ENCODE measurements at regions not wholly inside any gene's neighbourhood (a gene's known extent, or its start where the extent isn't known, plus 50 kb on each side); places are given as distances from the start of the nearest gene placed in this dataset.

DNA sequence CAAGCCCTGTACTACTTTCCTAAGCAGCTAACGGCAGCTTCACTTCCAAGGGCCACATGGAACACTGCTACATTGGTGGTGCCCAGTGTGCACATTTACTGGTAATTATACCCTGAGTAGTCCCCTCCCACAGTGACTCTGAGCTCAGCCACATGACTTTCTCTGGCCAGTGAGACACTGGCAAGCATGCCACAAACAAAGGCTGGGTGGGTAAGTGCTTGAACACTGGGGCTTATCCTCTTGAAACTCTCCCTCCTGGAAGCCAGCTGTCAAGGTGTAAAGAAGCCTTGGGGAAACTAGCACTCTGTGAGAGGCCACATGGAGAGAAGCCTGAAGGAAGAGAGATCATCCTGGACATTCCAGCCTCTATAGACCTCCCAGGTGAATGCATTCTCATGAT lies 54.4 kb upstream of the DRD2 start:
- Histone ChIP-seq H3K36me3 (no peaks in the 10 kb centered on the region), H3K27ac (no peak overlapping the region), H3K4me3 (no peak overlapping the region), H3K9me3 (no peaks in the 10 kb centered on the region), H3K27me3 (no peaks in the 10 kb centered on the region), H3K4me1 (peaks cover 10% of the 10 kb centered on the region)
- intact Hi-C loops (cut with DNase I) = no loop called here
- peak in 1 of 2 donors; percentile 56 for DNase-seq (ENCODE audit: extremely low spot score in 2 of 2)
- TF ChIP-seq, protein P1, sequence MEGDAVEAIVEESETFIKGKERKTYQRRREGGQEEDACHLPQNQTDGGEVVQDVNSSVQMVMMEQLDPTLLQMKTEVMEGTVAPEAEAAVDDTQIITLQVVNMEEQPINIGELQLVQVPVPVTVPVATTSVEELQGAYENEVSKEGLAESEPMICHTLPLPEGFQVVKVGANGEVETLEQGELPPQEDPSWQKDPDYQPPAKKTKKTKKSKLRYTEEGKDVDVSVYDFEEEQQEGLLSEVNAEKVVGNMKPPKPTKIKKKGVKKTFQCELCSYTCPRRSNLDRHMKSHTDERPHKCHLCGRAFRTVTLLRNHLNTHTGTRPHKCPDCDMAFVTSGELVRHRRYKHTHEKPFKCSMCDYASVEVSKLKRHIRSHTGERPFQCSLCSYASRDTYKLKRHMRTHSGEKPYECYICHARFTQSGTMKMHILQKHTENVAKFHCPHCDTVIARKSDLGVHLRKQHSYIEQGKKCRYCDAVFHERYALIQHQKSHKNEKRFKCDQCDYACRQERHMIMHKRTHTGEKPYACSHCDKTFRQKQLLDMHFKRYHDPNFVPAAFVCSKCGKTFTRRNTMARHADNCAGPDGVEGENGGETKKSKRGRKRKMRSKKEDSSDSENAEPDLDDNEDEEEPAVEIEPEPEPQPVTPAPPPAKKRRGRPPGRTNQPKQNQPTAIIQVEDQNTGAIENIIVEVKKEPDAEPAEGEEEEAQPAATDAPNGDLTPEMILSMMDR (IDR thresholded peaks at IDR 0.05) = no peak
- TF ChIP-seq POLR2A (IDR thresholded peaks at IDR 0.05) (no peak), POLR2AphosphoS5 (IDR thresholded peaks at IDR 0.05; ENCODE audit: insufficient read depth in 1 of 2, low read depth in 1 of 2) (no peak)

DNA sequence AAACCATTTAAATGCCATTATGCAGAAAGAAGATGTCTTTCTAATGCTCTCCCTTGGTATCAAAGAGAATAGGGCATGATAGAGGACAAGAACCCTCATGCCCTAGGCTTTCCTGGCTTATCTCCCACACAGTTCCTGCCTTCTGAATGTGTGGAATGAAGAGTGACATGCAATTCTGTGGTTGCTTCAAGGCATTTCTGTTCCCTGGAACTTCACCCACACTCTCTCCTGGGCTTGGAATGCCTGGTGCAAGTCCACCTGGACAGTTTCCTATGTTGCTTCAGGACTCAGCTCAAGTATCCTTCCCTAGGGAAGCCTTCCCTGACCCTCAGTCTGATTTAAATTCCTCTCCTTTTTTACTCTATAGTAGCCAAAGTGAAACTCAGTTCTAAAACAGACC lies 53.8 kb upstream of the DRD2 start:
- Histone ChIP-seq H3K4me3 (no peak overlapping the region), H3K27ac (no peak overlapping the region), H3K36me3 (no peaks in the 10 kb centered on the region), H3K27me3 (no peaks in the 10 kb centered on the region), H3K4me1 (peaks cover 10% of the 10 kb centered on the region), H3K9me3 (no peaks in the 10 kb centered on the region)
- intact Hi-C loops (cut with DNase I) = no loop called here
- DNase-seq (ENCODE audit: extremely low spot score in 2 of 2) = peak in 1 of 2 donors; percentile 54
- TF ChIP-seq, protein P1 (IDR thresholded peaks at IDR 0.05) = no peak
- TF ChIP-seq POLR2A (IDR thresholded peaks at IDR 0.05) = no peak
- no peak for TF ChIP-seq POLR2AphosphoS5 (IDR thresholded peaks at IDR 0.05; ENCODE audit: insufficient read depth in 1 of 2, low read depth in 1 of 2)

DNA sequence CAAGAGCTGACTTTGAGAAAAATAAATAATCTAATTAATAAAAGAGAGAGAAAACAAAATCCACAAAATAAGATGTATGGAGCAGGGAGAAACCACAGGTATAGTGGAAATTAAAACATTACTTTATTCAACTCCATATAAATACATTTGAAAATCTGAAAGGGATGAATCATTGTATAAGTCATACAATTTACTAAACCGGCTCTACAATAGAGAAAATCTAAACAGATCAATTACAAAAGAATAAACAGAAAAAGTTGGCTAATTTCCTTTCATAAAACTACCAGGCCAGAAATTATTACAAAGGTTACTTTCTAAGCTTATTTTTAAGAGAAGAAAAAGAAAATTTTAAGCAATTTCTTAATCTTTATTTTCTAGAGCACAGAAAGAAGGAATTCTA lies 51.3 kb upstream of the DRD2 start:
- Histone ChIP-seq H3K4me1 (peaks cover 1% of the 10 kb centered on the region), H3K27ac (no peak overlapping the region), H3K36me3 (no peaks in the 10 kb centered on the region), H3K27me3 (no peaks in the 10 kb centered on the region), H3K4me3 (no peak overlapping the region), H3K9me3 (no peaks in the 10 kb centered on the region)
- intact Hi-C loops (cut with DNase I) = no loop called here
- no peak for TF ChIP-seq POLR2A (IDR thresholded peaks at IDR 0.05)
- no peak for TF ChIP-seq POLR2AphosphoS5 (IDR thresholded peaks at IDR 0.05; ENCODE audit: insufficient read depth in 1 of 2, low read depth in 1 of 2)
- TF ChIP-seq, protein P1 (IDR thresholded peaks at IDR 0.05) = no peak
- DNase-seq (ENCODE audit: extremely low spot score in 2 of 2) = no peak

Measured in vagina (tissue), 2 donors.